ENCODE measurements at regions not wholly inside any gene's neighbourhood (a gene's known extent, or its start where the extent isn't known, plus 50 kb on each side); places are given as distances from the start of the nearest gene placed in this dataset.
"Not testable (repeated sequence)": the region's sequence is repeated elsewhere in the genome, so short reads cannot be mapped to it uniquely, and the experiment has no call there.

DNA sequence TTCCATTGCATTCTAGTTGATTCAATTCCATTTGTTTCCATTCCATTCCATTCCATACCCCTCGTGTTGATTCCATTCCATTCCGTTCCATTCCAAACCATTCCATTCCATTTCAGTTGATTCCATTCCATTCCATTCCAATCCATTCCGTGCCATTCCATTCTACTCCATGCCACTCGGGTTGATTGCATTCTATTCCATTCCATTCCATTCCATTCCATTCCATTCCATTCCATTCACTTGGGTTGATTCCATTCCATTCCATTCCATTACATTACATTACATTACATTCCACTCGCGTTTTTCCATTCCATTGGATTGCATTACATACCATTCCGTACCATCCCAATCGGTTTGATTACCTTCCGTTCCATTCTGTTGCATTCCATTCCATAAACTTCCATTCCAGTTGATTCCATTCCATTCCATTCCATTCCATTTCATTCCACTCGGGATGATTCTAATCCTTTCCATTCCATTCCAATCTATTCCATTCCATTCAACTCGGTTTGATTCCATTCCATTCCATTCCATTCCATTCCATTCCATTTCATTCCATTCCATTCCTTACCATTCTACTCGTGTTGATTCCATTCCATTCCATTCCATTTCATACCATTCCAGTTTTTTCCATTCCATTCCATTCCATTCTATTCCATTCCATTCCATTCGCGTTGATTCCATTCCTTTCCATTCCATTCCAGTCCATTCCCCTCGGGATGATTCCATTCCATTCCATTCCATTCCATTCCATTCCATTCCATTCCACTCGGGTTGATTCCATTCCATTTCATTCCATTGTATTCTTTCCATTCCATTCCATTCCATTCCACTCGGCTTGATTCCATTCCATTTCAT is 1140.4 kb downstream of the RPIA start:
- TF ChIP-seq, protein P1, sequence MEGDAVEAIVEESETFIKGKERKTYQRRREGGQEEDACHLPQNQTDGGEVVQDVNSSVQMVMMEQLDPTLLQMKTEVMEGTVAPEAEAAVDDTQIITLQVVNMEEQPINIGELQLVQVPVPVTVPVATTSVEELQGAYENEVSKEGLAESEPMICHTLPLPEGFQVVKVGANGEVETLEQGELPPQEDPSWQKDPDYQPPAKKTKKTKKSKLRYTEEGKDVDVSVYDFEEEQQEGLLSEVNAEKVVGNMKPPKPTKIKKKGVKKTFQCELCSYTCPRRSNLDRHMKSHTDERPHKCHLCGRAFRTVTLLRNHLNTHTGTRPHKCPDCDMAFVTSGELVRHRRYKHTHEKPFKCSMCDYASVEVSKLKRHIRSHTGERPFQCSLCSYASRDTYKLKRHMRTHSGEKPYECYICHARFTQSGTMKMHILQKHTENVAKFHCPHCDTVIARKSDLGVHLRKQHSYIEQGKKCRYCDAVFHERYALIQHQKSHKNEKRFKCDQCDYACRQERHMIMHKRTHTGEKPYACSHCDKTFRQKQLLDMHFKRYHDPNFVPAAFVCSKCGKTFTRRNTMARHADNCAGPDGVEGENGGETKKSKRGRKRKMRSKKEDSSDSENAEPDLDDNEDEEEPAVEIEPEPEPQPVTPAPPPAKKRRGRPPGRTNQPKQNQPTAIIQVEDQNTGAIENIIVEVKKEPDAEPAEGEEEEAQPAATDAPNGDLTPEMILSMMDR (IDR thresholded peaks at IDR 0.05; ENCODE audit: extremely low read depth, insufficient read depth, missing control alignments): no peak
- in situ Hi-C loops (cut with MboI; ENCODE audit: low pct_unique_long_range_greater_than_20kb, low sequenced_read_pairs, unreplicated experiment): no loop called here
- DNase-seq (ENCODE audit: low spot score): no peak

DNA sequence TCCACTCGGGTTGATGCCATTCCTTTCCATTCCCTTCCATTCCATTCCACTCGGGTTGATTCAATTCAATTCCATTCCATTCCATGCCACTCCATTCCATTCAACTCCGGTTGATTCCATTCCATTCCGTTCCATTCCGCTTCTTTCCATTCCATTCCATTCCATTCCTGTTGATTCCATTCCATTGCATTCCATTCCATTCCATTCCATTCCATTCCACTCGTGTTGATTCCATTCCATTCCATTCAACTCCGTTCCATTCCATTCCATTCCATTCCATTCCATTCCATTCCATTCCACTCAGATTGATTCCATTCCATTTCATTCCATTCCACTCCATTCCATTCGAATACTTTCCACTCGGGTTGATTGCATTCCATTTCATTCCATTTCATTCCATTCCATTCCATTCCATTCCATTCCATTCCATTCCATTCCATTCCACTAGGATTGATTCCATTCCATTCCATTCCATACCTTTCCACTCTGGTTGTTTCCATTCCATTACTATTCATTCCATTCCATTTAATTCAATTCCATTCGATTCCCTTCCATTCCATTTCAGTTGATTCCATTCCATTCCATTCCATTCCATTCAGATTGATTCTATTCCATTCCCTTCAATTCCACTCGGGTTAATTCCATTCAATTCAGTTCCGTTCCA is 1141.8 kb downstream of the RPIA start:
- TF ChIP-seq, protein P1 (IDR thresholded peaks at IDR 0.05; ENCODE audit: extremely low read depth, insufficient read depth, missing control alignments): no peak
- in situ Hi-C loops (cut with MboI; ENCODE audit: low pct_unique_long_range_greater_than_20kb, low sequenced_read_pairs, unreplicated experiment): no loop called here
- no peak for DNase-seq (ENCODE audit: low spot score)

DNA sequence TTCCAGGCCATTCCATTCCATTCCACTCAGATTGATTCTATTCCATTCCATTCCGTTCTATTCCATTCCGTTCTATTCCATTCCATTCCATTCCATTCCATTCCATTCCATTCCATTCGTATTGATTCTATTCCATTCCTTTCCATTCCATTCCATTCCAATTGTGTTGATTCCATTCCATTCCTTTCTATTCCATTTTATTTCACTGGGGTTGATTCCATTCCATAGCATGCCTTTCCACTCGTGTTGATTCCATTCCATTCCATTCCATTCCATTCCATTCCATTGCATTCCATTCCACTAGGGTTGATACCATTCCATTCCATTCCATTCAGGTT is 1142.3 kb downstream of the RPIA start:
- in situ Hi-C loops (cut with MboI; ENCODE audit: low pct_unique_long_range_greater_than_20kb, low sequenced_read_pairs, unreplicated experiment): no loop called here
- TF ChIP-seq, protein P1 (IDR thresholded peaks at IDR 0.05; ENCODE audit: extremely low read depth, insufficient read depth, missing control alignments): no peak
- no peak for DNase-seq (ENCODE audit: low spot score)

DNA sequence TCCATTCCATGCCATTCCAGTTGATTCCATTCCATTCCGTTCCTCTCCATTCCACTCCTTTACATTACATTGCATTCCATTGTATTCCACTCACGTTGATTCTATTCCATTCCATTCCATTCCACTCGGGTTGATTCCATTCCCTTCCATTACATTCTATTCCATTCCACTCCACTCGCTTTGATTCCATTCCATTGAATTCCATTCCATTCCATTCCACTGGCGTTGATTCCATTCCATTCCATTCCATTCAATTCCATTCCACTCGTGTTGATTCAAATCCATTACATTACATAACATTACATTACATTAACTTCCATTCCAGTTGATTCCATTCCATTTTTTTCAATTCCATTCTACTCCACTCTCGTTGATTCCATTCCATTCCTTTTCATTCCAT is 1142.8 kb downstream of the RPIA start:
- no peak for DNase-seq (ENCODE audit: low spot score)
- TF ChIP-seq, protein P1 (IDR thresholded peaks at IDR 0.05; ENCODE audit: extremely low read depth, insufficient read depth, missing control alignments): no peak
- in situ Hi-C loops (cut with MboI; ENCODE audit: low pct_unique_long_range_greater_than_20kb, low sequenced_read_pairs, unreplicated experiment): no loop called here

DNA sequence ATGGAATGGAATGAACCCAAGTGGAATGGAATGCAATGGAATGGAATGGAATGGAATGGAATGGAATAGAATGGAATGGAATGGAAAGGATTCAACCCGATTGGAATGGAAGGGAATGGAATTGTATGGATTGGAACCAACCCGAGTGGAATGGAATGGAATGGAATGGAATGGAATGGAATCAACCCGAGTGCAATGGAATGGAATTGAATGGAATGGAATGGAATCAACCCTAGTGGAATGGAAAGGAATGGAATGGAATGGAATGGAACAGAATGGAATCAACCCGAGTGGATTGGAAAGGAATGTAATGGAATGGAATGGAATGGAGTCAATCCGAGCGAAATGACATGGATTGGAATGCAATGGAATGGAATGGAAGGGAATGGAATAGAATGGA is 1144.9 kb downstream of the RPIA start:
- in situ Hi-C loops (cut with MboI; ENCODE audit: low pct_unique_long_range_greater_than_20kb, low sequenced_read_pairs, unreplicated experiment); DNase-seq (ENCODE audit: low spot score): not testable (repeated sequence)

DNA sequence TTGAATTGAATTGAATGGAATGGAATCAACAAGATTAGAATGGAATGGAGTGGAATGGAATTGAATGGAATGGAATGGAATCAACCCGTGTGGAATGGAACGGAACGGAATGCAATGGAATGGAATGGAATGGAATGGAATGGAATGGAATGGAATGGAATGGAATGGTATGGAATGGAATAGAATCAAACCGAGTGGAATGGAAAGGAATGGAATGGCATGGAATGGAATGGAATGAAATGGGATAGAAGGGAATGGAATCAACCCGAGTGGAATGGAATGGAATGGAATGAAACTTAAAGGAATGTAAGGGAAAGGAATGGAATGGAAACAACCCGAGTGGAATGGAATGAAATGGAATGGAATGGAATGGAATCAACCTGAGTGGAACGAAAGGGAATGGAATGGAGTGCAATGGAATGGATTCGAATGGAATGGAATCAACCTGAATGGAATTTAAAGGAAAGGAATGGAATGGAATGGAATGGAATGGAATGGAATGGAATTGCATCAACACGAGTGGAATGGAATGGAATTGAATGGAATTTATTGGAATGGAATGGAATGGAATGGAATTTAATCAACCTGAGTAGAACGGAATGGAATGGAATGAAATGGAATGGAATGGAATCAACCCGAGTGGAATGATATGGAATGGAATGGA is 1146.6 kb downstream of the RPIA start:
- no peak for DNase-seq (ENCODE audit: low spot score)
- in situ Hi-C loops (cut with MboI; ENCODE audit: low pct_unique_long_range_greater_than_20kb, low sequenced_read_pairs, unreplicated experiment): no loop called here
- TF ChIP-seq, protein P1 (IDR thresholded peaks at IDR 0.05; ENCODE audit: extremely low read depth, insufficient read depth, missing control alignments): no peak

DNA sequence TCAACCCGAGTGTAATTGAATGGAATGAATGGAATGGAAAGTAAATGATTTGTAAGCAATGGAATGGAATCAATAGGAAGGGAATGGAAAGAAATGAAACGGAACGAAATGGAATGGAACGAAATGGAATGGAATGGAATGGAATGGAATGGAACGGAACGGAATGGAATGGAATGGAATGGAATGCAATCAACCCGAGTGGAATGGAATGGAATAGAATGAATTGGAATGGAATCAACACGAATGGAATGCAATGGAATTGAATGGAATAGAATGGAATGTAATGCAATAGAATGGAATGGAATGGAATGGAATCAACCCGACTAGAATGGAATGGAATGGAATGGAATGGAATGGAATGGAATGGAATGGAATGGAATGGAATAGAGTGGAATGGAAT is 1148.7 kb downstream of the RPIA start:
- in situ Hi-C loops (cut with MboI; ENCODE audit: low pct_unique_long_range_greater_than_20kb, low sequenced_read_pairs, unreplicated experiment): loop anchor here (10.0 kb wide), 1 partner anchor 1015 kb away; no protein-coding TSS in a partner anchor
- DNase-seq (ENCODE audit: low spot score): not testable (repeated sequence)

DNA sequence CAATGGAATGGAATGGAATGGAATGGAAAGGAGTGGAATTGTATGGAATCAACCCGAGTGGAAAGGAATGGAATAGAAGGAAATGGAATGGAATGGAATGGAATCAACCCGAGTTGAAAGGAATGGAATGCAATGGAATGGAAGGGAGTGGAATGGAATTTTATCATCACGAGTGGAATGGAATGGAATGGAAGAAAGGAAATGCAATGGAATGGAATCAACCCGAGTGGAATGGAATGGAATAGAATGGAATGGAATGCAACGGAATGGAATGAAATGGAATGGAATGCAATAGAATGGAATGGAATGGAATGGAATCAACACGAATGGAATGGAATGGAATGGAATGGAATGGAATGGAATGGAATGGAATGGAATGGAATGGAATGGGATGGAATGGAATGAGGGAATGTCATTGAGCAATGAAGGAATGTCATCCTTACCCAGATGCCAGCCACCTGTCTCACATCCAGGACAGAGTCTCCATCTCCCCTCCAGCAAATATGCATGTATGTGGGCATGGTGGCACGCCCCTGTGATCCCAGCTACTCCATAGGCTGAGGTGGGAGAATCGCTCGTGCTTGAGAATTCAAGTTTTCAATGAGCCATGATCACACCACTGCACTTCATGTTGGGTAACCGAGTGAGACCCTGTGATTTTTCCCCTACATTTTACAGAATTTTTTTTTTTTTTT is 1149.5 kb downstream of the RPIA start:
- not testable (repeated sequence) for DNase-seq (ENCODE audit: low spot score)

More for the DNA sequence above, 1149.5 kb downstream of the RPIA start:
- in situ Hi-C loops (cut with MboI; ENCODE audit: low pct_unique_long_range_greater_than_20kb, low sequenced_read_pairs, unreplicated experiment): loop anchor here (10.0 kb wide), 1 partner anchor 1016 kb away; no protein-coding TSS in a partner anchor
